ENCODE measurements at regions not wholly inside any gene's neighbourhood (a gene's known extent, or its start where the extent isn't known, plus 50 kb on each side); places are given as distances from the start of the nearest gene placed in this dataset.

GRCh38 chr12:124629789-124630480, 62.5 kb upstream of the NCOR2 start:
- no peaks in the 10 kb centered on the region for H4K20me1 ChIP-seq (ENCODE audit: insufficient read depth)
- H3F3A ChIP-seq (ENCODE audit: insufficient read depth, low read depth) = peaks cover 44% of the 10 kb centered on the region
- H3K36me3 ChIP-seq (ENCODE audit: low read depth) = no peaks in the 10 kb centered on the region
- intact Hi-C loops (cut with micrococcal nuclease; ENCODE audit: unreplicated experiment) = loop anchor here (10.0 kb wide), 1 partner anchor 85 kb away; no protein-coding TSS in a partner anchor
- CTCF ChIA-PET = no interaction called here
- no peak overlapping the region for H2AFZ ChIP-seq
- H3K4me2 ChIP-seq = no peak overlapping the region
- no peaks in the 10 kb centered on the region for H3K27me3 ChIP-seq (ENCODE audit: insufficient read depth, low read depth)
- H3K79me2 ChIP-seq (ENCODE audit: low read depth) = no peaks in the 10 kb centered on the region
- peaks cover 67% of the 10 kb centered on the region for H3K4me1 ChIP-seq (replicated peaks; ENCODE audit: insufficient read depth)
- POLR2A ChIA-PET (ENCODE audit: unreplicated experiment) = no interaction called here
- H3K27ac ChIP-seq = no peak overlapping the region
- BruUV-seq (replicated peaks) = no TSS peak
- H3K9me2 ChIP-seq (ENCODE audit: insufficient read depth) = no peaks in the 10 kb centered on the region
- TF ChIP-seq EZH2 (IDR thresholded peaks at IDR 0.05; ENCODE audit: low read depth) (no peak), CTCF (conservative IDR thresholded peaks at IDR 0.05) (no peak)
- no peaks in the 10 kb centered on the region for H3K9me3 ChIP-seq (ENCODE audit: insufficient read depth, low read depth)
- no peak overlapping the region for H3K4me3 ChIP-seq
- DNase-seq = no peak

- Histone ChIP-seq H3K9me2 (ENCODE audit: insufficient read depth) (no peaks in the 10 kb centered on the region), H2AFZ (no peak overlapping the region), H3K4me1 (replicated peaks; ENCODE audit: insufficient read depth) (peaks cover 67% of the 10 kb centered on the region), H4K20me1 (ENCODE audit: insufficient read depth) (no peaks in the 10 kb centered on the region), H3K27ac (no peak overlapping the region), H3K4me3 (no peak overlapping the region), H3K9me3 (ENCODE audit: insufficient read depth, low read depth) (no peaks in the 10 kb centered on the region), H3K79me2 (ENCODE audit: low read depth) (no peaks in the 10 kb centered on the region), H3K4me2 (no peak overlapping the region), H3F3A (ENCODE audit: insufficient read depth, low read depth) (peaks cover 38% of the 10 kb centered on the region), H3K36me3 (ENCODE audit: low read depth) (no peaks in the 10 kb centered on the region), H3K27me3 (ENCODE audit: insufficient read depth, low read depth) (no peaks in the 10 kb centered on the region)
- POLR2A ChIA-PET (ENCODE audit: unreplicated experiment) = no interaction called here
- no peak for DNase-seq
- BruUV-seq (replicated peaks) = no TSS peak
- CTCF ChIA-PET = no interaction called here
- TF ChIP-seq EZH2 (IDR thresholded peaks at IDR 0.05; ENCODE audit: low read depth) (no peak), CTCF (conservative IDR thresholded peaks at IDR 0.05) (no peak)
- intact Hi-C loops (cut with micrococcal nuclease; ENCODE audit: unreplicated experiment) = no loop called here
Observed at GRCh38 chr12:124629117-124629516, 61.7 kb upstream of the NCOR2 start.

- Histone ChIP-seq H3F3A (ENCODE audit: insufficient read depth, low read depth) (peaks cover 39% of the 10 kb centered on the region), H3K9me2 (ENCODE audit: insufficient read depth) (no peaks in the 10 kb centered on the region), H3K9me3 (ENCODE audit: insufficient read depth, low read depth) (no peaks in the 10 kb centered on the region), H3K27ac (no peak overlapping the region), H3K79me2 (ENCODE audit: low read depth) (no peaks in the 10 kb centered on the region), H2AFZ (no peak overlapping the region), H3K4me2 (no peak overlapping the region), H3K27me3 (ENCODE audit: insufficient read depth, low read depth) (no peaks in the 10 kb centered on the region), H3K4me3 (no peak overlapping the region), H4K20me1 (ENCODE audit: insufficient read depth) (no peaks in the 10 kb centered on the region), H3K36me3 (ENCODE audit: low read depth) (no peaks in the 10 kb centered on the region), H3K4me1 (replicated peaks; ENCODE audit: insufficient read depth) (peaks cover 67% of the 10 kb centered on the region)
- DNase-seq = no peak
- intact Hi-C loops (cut with micrococcal nuclease; ENCODE audit: unreplicated experiment) = no loop called here
- no peak for TF ChIP-seq CTCF (conservative IDR thresholded peaks at IDR 0.05)
- no peak for TF ChIP-seq EZH2 (IDR thresholded peaks at IDR 0.05; ENCODE audit: low read depth)
- no TSS peak for BruUV-seq (replicated peaks)
- POLR2A ChIA-PET (ENCODE audit: unreplicated experiment) = no interaction called here
- CTCF ChIA-PET = interaction anchor here (0.7 kb wide), 1 partner anchor 91 kb away, joined by 9 read pairs; no protein-coding TSS in a partner anchor
Observed at GRCh38 chr12:124627956-124628355, 60.5 kb upstream of the NCOR2 start.
